Endothelial cell of umbilical vein (primary cell): ENCODE measurements at regions not wholly inside any gene's neighbourhood (a gene's known extent, or its start where the extent isn't known, plus 50 kb on each side); places are given as distances from the start of the nearest gene placed in this dataset.

Experiments used
- BruUV-seq: library from RNA; stranded (reverse); fragments of 400-500 nt; replicated peaks from 2 replicates; lab custom pipeline; 2021; lab: Mats Ljungman, UMichigan
- CTCF ChIA-PET: fragments of 300-600, 350-600 bp; sonication (Branson Sonifier 250); formaldehyde crosslinking; loops from one replicate; lab custom pipeline; 2021; ENCODE audit warnings: antibody characterized with exemption, inconsistent platforms; lab: Charles Lee
- POLR2A ChIA-PET: fragments of 300-600, 350-600 bp; sonication (Branson Sonifier 250); formaldehyde crosslinking; loops from one replicate; lab custom pipeline; 2021; ENCODE audit warnings: antibody characterized with exemption, inconsistent platforms; lab: Charles Lee
- DNase-seq: peaks from one replicate; pipeline ENCODE4 v3.0.0-alpha.2; 2011; ENCODE audit warnings: low read depth, low spot score
- FAIRE-seq: peaks from 2 replicates; lab custom pipeline; 2011; peaks lifted over from hg19 to GRCh38; lab: Jason Lieb, UNC
- H2AFZ ChIP-seq: 2 replicates; pipeline ENCODE4 v1.6.0; 2012; ENCODE audit warnings: low read depth, low read length, control low read depth, inconsistent platforms
- H3K27ac ChIP-seq: 2 replicates; pipeline ENCODE4 v1.5.1; 2011; ENCODE audit warnings: low read depth, mild to moderate bottlenecking, control low read depth, low read length, moderate library complexity; ENCODE audit not compliant: insufficient read depth
- H3K27me3 ChIP-seq, 2 experiments: 2 replicates each; pipeline versions ENCODE4 v1.6.0 to v1.6.1; 2011; ENCODE audit warnings: low read length in 2 of 2, mixed read lengths in 1 of 2; ENCODE audit not compliant: control insufficient read depth in 2 of 2, insufficient read depth in 2 of 2
- H3K36me3 ChIP-seq, 2 experiments: 2 replicates in 1 of 2; 3 replicates in 1 of 2; pipeline ENCODE4 v1.5.1; 2011; ENCODE audit warnings: low read length in 2 of 2, mild to moderate bottlenecking in 1 of 2, moderate library complexity in 1 of 2; ENCODE audit not compliant: control insufficient read depth in 2 of 2, insufficient read depth in 2 of 2; ENCODE audit errors: extremely low read depth in 1 of 2
- H3K4me1 ChIP-seq: 3 replicates; pipeline ENCODE4 v1.5.1; 2011; ENCODE audit warnings: mild to moderate bottlenecking, low read length; ENCODE audit not compliant: control insufficient read depth, insufficient read depth; ENCODE audit errors: extremely low read depth
- H3K4me2 ChIP-seq: 2 replicates; pipeline ENCODE4 v1.6.1; 2011; ENCODE audit warnings: low read length, control low read depth, mixed read lengths; ENCODE audit not compliant: insufficient read depth
- H3K4me3 ChIP-seq, 3 experiments: fragments of 200-600 bp in 1 of 3; sonication (generic), shearing (Covaris generic) in 1 of 3; replicated peaks in 1 of 3; 2 replicates each; pipeline ENCODE4 v1.5.1; 2011 to 2016; ENCODE audit warnings: control low read depth in 3 of 3, low read length in 3 of 3, mild to moderate bottlenecking in 2 of 3, inconsistent platforms in 1 of 3, low read depth in 1 of 3, moderate library complexity in 1 of 3; ENCODE audit not compliant: insufficient read depth in 1 of 3
- H3K79me2 ChIP-seq: 2 replicates; pipeline ENCODE4 v1.6.0; 2012; ENCODE audit warnings: low read length, inconsistent platforms; ENCODE audit not compliant: control insufficient read depth, insufficient read depth
- H3K9ac ChIP-seq: replicated peaks from 2 replicates; pipeline ENCODE3; 2011; ENCODE audit warnings: low read length, control low read depth; ENCODE audit not compliant: insufficient read depth; ENCODE audit errors: extremely low read depth
- H3K9me1 ChIP-seq: replicated peaks from 3 replicates; pipeline ENCODE4 v1.6.0; 2011; ENCODE audit warnings: mild to moderate bottlenecking, low read length; ENCODE audit not compliant: control insufficient read depth, insufficient read depth; ENCODE audit errors: extremely low read depth
- H3K9me3 ChIP-seq: replicated peaks from 2 replicates; pipeline ENCODE4 v1.5.1; 2012; ENCODE audit warnings: low read length, inconsistent platforms; ENCODE audit not compliant: control insufficient read depth, insufficient read depth
- H4K20me1 ChIP-seq: replicated peaks from 2 replicates; pipeline ENCODE3; 2011; ENCODE audit warnings: mild to moderate bottlenecking, low read length; ENCODE audit not compliant: control insufficient read depth, insufficient read depth; ENCODE audit errors: extremely low read depth
- EZH2 ChIP-seq: IDR thresholded peaks from 2 replicates; pipeline ENCODE4 v1.6.1; 2012; ENCODE audit warnings: borderline replicate concordance, low read depth, mild to moderate bottlenecking, moderate library complexity, low read length, inconsistent platforms; ENCODE audit not compliant: severe bottlenecking
- JUN ChIP-seq: IDR thresholded peaks from 2 replicates; pipeline ENCODE4 v1.6.1; 2011; ENCODE audit warnings: borderline replicate concordance, low read depth; ENCODE audit not compliant: insufficient read length, insufficient read depth
- MYC ChIP-seq: IDR thresholded peaks from one replicate; pipeline ENCODE4 v1.6.1; 2011; ENCODE audit warnings: mild to moderate bottlenecking, low read depth, low read length
- POLR2AphosphoS5 ChIP-seq: IDR thresholded peaks from 2 replicates; pipeline ENCODE4 v1.6.1; 2012; ENCODE audit warnings: low read depth, mild to moderate bottlenecking, control low read depth, low read length, moderate library complexity; ENCODE audit not compliant: insufficient read depth
- dilution Hi-C: fragments of 300-500 bp; cut with MboI; formaldehyde crosslinking; loops from one replicate; pipeline ENCODE4 v1.15.0; 2019; ENCODE audit warnings: low sequenced_read_pairs; ENCODE audit not compliant: extremely low pct_ligation_motif_present
- intact Hi-C: fragments of 100-400 bp; cut with micrococcal nuclease; formaldehyde crosslinking; loops from one replicate; pipeline ENCODE4 v1.10.0; 2022
- TF ChIP-seq, protein P1 (sequence below): IDR thresholded peaks from 2 replicates; pipeline ENCODE4 v1.6.1; 2011; ENCODE audit not compliant: insufficient read depth, insufficient read length

GRCh38 chr1:199710974-199711373 is 316.5 kb upstream of the NR5A2 start:
- Histone ChIP-seq H3K4me1 (no peaks in the 10 kb centered on the region), H3K9me1 (no peaks in the 10 kb centered on the region), H3K79me2 (no peaks in the 10 kb centered on the region), H3K4me3 (no peak overlapping the region), H3K9ac (no peak overlapping the region), H4K20me1 (no peaks in the 10 kb centered on the region), H3K27me3 (peaks cover 0 to 2% of the 10 kb centered on the region in 2 experiments), H2AFZ (no peak overlapping the region), H3K27ac (no peak overlapping the region), H3K4me2 (no peak overlapping the region), H3K9me3 (no peaks in the 10 kb centered on the region), H3K36me3 (no peaks in the 10 kb centered on the region)
- TF ChIP-seq, protein P1, sequence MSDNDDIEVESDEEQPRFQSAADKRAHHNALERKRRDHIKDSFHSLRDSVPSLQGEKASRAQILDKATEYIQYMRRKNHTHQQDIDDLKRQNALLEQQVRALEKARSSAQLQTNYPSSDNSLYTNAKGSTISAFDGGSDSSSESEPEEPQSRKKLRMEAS: no peak
- TF ChIP-seq EZH2: no peak
- no peak for TF ChIP-seq POLR2AphosphoS5
- TF ChIP-seq JUN: no peak
- TF ChIP-seq MYC: no peak
- BruUV-seq: no TSS peak
- POLR2A ChIA-PET: no interaction called here
- DNase-seq: no peak
- CTCF ChIA-PET: interaction anchor here (0.9 to 1.3 kb wide), 3 partner anchors 8 to 26 kb away, joined by 3 read pairs; no protein-coding TSS in a partner anchor
- dilution Hi-C loops: no loop called here
- intact Hi-C loops: no loop called here
- FAIRE-seq: no peak

DNA sequence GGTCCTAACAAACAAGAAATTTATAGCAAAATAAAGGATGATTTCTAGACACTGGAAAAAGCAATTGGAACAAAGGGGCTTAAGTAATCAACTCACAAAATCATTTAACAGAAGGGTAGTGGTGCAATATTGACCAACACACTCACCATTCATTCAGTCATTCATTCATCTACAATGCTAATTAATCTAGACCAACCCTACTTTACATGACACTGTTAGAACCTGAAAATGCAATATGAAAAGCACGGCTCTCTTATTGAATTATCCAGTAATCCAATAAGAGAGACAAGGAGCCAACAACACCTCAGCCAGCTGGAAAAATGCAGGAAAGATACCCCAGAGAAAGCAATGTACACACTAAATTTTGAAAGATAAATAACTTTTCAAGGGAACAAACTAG is 310.8 kb upstream of the NR5A2 start:
- no peaks in the 10 kb centered on the region for H3K36me3 ChIP-seq
- no peaks in the 10 kb centered on the region for H4K20me1 ChIP-seq
- intact Hi-C loops: no loop called here
- no peaks in the 10 kb centered on the region for H3K9me1 ChIP-seq
- ChIA-PET POLR2A (no interaction called here), CTCF (no interaction called here)
- TF ChIP-seq, protein P1: no peak
- DNase-seq (no peak), FAIRE-seq (no peak)
- H3K4me2 ChIP-seq: no peak overlapping the region
- H3K9ac ChIP-seq: no peak overlapping the region
- no peaks in the 10 kb centered on the region for H3K27me3 ChIP-seq
- H3K4me3 ChIP-seq: no peak overlapping the region
- H3K27ac ChIP-seq: no peak overlapping the region
- H3K9me3 ChIP-seq: no peaks in the 10 kb centered on the region
- H3K4me1 ChIP-seq: no peaks in the 10 kb centered on the region
- dilution Hi-C loops: no loop called here
- H2AFZ ChIP-seq: no peak overlapping the region
- BruUV-seq: no TSS peak
- H3K79me2 ChIP-seq: no peaks in the 10 kb centered on the region
